Amygdala (tissue), 56 donors: ENCODE measurements at regions not wholly inside any gene's neighbourhood (a gene's known extent, or its start where the extent isn't known, plus 50 kb on each side); places are given as distances from the start of the nearest gene placed in this dataset.

Experiments used
- DNase-seq, 56 donors: peaks; one replicate each; lab custom pipeline; 2025; lab: John Stamatoyannopoulos, UW

DNA sequence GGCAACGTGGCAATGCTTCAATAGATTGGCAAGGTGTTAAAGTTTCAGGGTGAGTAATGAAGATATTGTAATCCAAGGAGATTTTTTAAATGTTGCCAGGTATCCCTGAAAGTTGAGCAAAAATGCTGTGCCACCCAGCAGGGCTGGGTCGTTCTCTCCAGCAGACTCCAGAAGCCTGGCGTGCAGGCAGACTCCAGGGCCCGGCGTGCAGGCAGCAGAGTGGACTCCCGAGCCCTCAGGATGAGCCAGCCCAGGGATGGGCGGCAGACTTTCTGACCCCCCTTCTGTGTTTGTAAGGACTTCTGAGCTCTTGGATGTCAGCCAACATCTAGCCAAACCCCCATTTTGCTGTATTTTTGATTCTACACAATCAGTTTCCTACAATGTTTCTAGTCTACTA is 289.1 kb downstream of the ZNF516 start:
- no peak for DNase-seq

DNA sequence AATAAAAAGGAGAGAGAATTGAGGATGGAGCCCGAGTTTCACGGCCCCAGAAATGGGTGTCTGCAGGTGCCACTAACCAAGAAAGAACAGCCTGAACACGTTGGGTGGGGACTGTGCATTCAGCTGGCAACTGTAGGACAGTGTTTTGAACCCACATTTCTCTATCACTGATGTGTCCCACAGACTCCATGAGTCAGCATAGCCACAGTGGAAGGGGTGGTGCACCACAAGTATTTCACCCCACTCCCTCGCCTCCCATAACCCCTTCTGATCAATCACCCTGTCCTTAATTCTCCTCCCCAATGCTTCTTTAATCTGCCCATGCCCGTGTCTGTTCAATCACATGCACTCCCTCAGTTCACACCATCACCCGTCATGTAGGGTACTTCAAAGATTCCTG is 291.5 kb downstream of the ZNF516 start:
- no peak for DNase-seq

DNA sequence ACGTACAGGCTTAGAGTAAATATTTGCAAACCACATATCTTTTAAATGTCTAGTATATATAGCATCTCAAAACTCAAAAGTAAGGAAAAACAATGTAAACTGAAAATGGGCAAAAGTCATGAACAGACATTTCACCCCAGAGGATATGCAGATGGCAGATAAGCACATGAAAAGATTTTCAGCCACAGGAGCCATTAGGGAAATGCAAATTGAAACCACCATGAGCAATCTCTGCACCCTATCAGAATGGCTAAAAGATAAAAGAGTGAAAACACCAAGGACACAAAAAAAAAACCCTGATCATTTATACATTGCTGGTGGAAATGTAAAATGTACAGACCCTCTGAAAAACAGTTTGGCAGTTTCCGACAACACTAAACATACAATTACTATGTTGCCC is 292.7 kb downstream of the ZNF516 start:
- DNase-seq = no peak

DNA sequence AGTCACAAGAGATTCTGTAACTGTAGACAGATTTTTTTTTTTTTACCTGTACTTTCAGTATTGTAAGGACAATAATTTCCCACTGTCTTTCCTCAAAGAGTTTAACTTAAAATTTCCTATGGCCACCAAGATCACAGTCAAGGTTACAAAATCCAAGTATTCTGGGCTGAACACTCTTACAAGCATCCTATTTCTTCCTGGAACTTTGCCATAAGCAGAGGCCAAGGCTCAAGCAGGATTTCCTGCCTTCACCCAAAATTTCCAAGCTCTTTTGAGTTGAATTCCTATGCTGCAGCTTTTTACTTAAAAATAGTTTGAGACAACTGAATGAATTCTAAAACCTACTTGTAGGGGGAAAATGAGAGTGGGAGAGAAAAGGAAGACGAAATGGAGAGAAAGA is 299.4 kb downstream of the ZNF516 start:
- no peak for DNase-seq

DNA sequence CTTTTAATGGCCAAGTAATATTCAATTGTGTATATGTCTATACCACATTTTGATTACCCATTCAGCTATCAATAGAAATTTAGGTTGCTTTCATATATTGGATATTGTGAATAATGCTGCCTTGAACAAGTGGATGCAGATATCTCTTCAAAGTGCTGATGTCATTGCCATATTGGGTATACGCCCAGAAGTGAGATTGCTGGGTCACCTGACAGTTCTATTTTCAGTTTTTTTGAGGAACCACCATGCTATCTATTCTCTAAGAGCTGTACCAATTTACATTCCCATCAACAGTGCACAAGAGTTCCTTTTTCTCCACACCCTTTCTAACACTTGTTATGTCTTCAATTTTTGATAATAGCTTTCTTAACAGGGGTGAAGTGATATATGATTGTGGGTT is 306.9 kb downstream of the ZNF516 start:
- no peak for DNase-seq

DNA sequence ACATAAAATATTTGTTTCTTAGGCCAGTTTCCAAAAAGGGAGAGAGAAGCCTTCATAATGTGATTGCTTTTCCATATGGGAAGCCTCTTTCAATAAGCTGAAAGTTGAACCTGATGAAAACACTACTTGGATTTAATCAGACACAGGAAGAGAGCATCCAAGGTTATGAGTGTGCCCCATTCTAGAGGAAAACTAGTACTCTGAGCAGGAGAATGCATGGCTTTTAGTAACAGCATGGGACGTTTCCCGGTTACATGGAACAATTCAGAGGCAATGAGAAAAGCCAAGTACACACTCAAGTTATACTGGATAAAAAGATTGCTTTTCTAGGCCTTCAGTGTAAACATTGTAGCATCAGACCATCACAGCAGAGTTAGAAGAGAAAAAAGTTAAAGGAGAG is 315.8 kb downstream of the ZNF516 start:
- no peak for DNase-seq

DNA sequence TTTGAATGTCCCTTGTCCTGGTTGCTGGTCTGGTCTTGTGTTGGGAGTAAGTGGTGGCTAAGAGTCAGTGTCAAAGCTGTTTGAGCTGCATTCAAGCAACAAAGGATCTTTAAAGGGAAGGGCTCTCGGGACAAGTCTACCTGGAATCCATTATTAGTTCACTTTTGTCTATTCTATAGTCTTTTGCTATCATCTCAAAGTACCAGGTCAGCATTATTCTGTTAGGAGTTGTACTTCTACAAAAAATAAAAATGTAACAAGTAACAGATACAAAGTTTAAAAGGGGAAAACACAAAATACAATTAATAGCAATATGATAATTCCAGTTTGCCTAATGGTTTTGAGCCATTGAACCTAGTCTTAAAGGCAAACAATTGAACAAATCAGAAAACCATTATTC is 317.9 kb downstream of the ZNF516 start:
- no peak for DNase-seq

DNA sequence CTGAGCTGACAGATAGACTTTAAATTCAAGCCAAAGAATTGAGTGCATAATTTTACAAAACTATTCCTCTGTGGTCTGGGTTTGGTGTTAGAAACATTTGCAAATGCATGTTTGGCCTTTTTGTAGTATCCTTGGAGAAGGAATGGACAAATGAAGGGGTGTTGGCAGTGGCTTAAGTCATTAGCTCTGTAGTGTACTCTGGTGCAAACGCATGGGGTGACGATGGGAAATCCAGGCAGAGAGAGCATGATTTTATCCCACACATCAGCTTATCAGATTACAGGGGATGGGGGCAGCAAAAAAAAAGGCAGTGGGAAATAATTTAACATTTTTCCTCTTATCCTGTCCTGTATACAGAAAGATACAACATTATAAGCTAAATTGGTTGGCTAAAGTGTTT is 320.6 kb downstream of the ZNF516 start:
- no peak for DNase-seq

DNA sequence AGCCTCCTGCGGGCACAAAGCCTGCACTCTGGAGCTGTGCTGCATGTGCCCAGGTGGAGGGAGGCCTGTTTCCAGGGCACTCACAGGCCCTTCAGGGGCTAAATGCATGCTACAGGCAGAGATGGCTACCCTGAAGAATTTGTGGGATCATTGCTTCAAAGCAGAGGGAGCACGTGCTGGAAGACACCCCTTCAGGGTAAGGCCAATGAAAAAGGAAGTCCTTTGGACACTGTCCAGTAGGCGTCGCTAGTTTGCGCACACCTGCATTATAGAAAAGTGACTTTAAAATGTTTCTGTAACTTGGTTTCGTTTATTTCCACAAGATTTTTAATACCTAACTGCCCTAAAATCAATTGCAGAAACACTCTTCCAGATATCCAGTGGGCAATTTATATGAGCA is 325.3 kb downstream of the ZNF516 start:
- no peak for DNase-seq

DNA sequence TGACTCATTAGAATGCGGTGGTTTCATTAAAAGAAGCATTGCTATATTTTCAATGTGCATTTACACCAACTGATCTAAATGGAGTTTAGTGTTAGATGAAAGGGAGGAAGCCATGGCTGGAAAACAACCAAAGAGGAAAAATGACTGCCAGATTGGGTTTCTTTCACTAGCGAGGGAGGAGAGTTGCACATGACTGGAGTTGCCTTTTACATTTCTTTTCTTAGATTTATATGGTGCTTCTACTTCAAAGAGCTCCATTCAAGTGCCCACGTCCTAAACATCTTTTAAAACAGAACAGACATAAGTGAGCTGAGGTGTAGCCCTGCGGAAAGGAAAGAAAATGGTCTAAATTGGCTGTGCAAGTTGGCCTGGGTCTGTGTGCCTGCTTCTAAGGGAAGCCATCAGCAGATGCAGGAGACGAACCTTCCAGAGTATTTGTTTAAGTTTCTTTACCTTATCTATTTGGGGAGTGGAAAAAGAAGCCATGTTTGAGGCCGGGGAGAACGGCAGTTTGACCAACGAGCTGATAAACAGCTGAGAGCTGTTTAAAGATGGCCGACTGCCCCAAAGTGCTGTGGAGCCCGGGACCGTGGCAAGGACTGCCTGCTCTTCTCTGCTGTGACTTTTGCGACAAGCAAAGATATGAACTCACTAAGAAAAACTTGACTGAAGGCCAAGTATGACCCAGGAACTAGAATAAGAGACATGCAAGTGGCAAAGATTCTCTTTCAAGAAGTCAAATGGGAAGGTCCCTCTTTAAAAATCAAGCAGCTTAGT is 327.0 kb downstream of the ZNF516 start:
- no peak for DNase-seq

DNA sequence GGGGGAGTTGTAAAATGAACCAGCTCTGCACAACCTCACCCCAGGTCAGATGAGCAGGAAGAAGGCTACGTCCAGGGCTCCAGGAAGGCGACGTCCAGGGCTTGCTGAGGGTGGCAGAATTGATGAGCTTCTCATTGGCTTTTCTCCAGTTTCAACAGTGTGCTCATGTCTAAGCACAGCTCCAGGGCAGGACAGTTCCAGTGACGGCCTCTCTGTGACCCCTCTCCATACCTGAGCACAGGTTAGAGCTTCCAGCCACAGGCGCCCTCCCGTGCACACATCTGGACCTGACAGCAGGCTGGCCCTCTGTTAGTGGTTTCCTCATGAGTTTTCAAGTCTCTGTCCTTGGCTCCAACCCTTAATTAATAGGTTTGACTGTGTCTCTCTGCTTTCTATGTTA is 327.6 kb downstream of the ZNF516 start:
- DNase-seq = no peak

DNA sequence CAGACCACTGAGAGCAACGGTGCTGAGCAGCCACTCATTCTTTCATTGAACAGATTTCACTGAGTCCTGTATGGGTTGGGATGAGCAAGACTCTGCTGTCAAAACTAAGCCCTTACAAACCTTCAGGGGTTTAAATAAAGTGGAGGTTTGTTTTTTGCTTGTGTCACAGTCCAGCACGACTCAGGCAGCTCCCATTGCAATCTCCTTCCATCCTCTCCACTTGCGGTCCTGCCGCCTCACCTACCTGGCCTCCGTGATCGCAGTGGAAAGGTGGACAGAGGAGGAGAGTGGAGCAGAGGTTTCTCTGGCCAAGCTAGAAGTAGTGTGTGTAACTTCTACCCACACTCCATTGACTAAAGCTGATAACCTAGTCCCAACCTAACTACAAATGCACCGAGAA is 332.2 kb downstream of the ZNF516 start:
- DNase-seq = no peak

DNA sequence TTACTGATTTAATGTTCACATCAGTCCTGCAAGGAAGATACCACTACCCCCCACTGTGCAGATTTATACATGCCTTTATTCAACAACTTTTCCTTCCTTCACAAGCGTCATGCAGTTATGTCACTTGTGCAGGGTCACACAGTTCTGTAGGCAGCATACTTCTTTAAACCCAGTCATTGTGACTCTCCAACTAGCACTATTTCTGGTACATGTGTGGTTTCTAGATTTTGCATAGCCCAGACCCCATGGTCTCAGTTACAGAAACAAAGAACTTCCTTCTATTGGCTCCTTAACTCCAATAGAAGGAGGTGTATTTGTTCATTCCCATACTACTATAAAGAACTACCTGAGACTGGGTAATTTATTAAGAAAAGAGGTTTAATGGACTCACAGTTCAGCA is 333.1 kb downstream of the ZNF516 start:
- DNase-seq = no peak

DNA sequence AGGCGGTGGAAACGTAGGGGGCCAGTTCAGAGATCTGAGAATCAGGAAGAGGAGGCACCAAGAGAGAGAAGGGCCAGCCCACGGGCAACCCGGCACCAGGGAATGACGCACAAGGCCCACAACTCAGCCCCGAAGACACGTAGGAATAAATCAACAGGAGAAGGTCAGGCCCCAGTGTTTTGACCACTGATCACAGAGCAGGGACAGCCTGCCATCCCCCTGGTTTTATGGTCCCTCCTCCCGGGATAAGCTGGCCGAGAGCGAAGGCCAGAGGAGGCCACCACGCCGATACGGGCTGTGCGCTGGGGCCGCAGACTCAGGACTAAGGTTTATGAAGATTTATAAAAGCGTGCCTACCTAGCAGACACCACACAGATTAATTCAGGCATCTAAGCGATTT is 341.4 kb downstream of the ZNF516 start:
- DNase-seq = no peak

DNA sequence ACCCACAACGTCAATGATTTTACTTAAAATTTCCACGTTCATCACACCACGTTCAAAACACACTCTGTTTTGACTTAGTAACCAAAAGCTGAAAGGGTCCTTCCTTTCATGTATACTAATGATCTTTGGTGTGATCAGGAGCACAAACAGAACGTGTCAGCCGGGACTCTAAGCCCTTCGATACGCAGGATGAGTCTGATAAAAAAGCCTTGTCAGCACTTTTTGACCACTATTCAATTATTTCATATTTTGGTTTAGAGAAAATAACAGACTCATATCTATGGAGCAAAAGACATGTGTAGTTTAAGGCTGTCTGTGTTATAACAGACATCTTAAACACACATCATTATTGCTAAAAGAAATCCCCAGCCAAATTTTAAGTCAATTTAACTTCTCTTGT is 345.3 kb downstream of the ZNF516 start:
- DNase-seq = no peak

DNA sequence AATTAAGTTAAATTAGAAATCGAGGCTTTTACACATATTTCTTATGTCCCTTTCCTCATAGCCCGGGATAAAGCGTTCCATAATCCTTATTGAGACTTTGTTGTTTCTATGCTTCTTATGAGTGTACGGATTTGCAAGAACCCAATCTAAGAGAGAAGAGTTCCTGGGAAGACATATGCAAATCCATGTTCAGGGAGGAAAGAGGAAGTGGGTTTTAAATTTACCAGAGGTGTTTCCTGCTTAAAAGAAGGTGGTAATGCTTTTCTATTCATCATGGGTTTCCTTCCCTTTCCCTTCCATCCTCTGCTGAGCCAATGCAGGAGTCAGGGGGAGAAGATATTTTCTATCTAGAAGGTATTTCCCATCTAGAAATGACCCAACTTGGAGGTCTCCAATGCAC is 345.8 kb downstream of the ZNF516 start:
- no peak for DNase-seq

DNA sequence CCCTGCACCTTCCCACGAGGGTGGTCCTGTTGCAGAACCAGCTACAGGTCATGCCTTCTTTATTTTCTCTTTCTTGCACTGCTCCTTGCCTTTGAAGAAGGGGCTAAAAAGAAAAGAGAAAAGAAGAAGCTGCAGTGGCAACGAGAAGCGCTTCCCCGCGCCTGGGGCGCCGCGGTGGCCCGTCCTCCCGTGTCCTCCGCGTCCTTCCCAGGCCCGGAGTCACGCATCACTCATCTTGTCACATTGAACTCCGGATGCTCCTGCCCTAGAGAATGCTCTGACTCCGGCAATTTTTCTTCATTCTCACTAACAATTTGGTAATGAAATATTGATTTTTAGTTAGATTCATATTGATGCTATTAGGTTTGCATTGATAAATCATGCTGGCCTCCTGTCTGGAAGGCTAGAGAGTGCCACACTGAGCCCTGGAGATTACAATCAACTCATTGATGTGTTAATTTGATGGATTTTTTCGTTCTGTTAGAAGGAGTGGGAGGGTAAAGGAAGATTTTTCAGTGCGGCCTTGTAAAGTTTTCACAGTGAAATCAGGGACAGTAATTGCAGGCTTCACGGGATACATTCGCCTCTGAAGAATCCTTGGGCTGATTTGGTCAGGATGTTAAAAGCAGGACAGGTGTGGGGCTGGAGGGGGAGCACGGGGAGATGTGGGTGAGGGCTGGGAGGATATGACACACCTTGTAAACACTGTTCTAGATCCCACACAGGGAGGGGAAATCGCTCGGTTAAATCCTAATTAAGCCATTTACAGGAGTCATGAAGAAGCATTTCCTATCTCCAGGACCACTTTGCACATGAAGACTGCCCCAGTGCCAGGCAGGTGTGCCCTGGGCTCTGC is 349.3 kb downstream of the ZNF516 start:
- no peak for DNase-seq

DNA sequence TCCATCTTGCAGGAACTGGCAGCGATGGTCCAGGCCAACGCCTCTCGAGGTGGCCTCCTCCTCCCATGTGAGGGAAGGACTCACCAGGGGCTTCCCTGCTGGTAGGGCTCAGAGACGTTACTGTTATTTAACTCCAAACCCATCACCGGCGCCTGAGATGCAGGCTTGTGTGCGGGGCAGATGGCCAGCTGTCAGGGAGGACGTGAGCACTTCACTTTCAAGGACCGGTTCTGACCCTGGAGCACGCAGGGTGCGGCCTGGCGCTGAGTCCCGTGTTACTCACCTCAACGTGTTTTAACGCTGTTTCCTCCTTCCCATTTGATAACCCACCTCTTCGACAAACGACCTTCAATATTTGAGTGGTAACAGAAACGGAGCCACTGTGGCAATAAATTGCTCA is 350.2 kb downstream of the ZNF516 start:
- no peak for DNase-seq

DNA sequence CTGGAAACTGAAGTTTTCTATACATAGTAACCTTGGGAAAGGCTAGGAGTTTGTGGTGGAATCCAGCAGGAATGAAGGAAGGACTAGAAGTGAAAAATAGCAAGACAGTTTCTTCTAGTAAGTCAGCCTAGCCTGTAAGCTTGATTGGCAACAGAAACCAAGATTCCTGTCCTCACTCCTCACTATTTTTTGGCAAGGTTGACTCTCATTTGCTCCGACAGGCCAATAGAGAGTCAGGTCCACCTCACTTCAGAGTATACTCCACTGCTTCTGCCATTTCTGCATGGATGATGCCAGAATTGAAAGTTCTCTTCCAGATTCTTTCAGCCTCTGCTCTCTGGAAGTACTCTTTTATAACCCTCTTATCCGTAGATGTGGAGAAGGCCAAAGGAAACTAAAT is 352.4 kb downstream of the ZNF516 start:
- DNase-seq = no peak

DNA sequence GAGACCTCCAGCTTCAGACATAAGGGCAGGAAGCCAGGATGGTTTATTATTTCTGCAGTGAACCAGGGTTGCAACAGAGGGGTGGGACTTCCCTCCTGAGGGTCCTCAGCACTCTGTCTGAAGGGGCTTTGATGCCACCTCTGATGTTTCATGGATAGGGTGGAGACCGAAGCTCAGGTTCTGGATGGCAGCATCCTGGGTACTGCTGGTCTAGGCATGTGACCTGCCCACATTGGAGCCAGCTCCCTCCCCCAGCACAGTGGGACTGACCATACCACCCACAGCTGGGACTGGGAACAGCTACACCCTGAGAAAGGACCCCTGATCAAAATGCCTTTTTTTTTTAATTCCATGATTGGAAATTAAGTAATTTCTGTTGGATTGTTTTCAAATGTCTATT is 355.2 kb downstream of the ZNF516 start:
- no peak for DNase-seq

DNA sequence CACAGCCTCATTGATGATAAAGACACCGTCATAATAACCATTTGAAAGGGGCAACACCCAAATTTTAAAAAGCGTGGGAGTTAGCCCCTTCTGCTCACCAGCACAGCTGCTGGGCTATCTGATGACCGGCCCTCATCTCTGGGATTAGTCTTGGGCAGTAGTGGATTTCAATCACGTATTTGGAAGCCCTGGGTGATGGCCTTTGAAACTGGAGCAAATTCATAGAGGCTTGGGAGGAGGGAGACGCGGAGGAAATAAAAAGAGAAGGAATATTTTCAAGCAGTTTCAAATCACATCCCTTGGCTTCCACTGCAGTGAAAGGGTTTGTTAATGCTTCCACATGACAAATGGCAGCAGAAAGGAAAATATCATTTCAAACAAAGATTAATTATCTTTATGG is 357.8 kb downstream of the ZNF516 start:
- no peak for DNase-seq

DNA sequence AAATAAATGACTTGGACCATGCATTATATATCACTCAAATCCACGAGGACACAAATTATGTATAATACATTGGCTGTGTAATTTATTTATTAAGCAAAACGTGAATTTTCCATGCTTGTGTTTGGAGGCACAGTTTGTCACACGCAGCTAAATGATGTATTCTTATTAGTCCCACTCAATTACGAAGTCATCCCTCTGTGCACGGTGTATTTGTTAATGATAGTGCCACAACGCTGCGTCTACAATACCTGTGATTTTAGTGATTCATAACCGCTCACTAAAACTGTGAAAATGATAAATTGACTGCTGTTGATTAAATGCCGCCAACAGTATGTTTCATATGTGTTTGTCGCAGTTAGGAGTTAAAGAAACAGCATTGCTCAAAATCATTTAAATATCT is 358.3 kb downstream of the ZNF516 start:
- DNase-seq = no peak
